ENCODE measurements at regions not wholly inside any gene's neighbourhood (a gene's known extent, or its start where the extent isn't known, plus 50 kb on each side); places are given as distances from the start of the nearest gene placed in this dataset.

DNA sequence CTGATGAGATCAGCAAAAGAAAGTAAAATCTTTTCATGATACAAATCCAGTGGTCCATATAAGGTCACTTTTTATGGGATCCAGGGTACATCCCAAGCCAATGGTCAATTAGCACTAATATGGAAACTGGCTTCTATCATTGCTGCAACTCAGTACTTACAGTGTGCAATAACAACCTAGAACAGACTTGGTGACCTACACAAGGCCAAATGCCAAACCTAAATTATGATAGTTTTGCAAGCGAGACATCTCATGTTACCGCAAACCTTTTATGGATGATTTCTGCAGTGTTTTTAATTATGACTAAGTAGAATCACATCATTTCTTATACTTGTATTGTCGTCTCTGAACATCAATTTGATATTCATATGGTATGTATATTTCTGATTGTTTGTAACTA is 583.5 kb upstream of the SEMA3D start:
- Mint-ChIP-seq H3K9me3 (ENCODE audit: insufficient read depth) (no peaks in the 10 kb centered on the region), H3K4me3 (no peak overlapping the region), H3K27me3 (no peaks in the 10 kb centered on the region), H3K27ac (no peak overlapping the region), H3K4me1 (no peaks in the 10 kb centered on the region)
- Histone ChIP-seq H3K9me3 (ENCODE audit: control extremely low read depth in 1 of 3, control insufficient read depth in 2 of 3, insufficient read depth in 1 of 3, low read length in 2 of 3) (peaks cover 0 to 4% (median 0%) of the 10 kb centered on the region in 3 donors), H3K4me3 (ENCODE audit: control extremely low read depth in 1 of 5, extremely low read depth in 1 of 5, insufficient read depth in 1 of 5, low read depth in 2 of 5, low read length in 4 of 5) (no peak overlapping the region), H3K36me3 (replicated peaks in 1 of 2; ENCODE audit: control extremely low read depth in 1 of 2, control insufficient read depth in 1 of 2, extremely low read depth in 1 of 2, insufficient read depth in 2 of 2, low read length in 1 of 2) (no peaks in the 10 kb centered on the region), H3K27ac (ENCODE audit: low read length in 2 of 2) (no peak overlapping the region), H4K20me1 (ENCODE audit: control insufficient read depth, insufficient read depth, low read length, poor library complexity, severe bottlenecking) (no peaks in the 10 kb centered on the region), H3K27me3 (replicated peaks in 1 of 4; ENCODE audit: control extremely low read depth in 1 of 4, control insufficient read depth in 3 of 4, insufficient read depth in 4 of 4, low read length in 3 of 4) (no peaks in the 10 kb centered on the region), H3K4me1 (ENCODE audit: control insufficient read depth in 2 of 2, insufficient read depth in 2 of 2, low read length in 2 of 2) (no peaks in the 10 kb centered on the region), H3K79me2 (ENCODE audit: control insufficient read depth, insufficient read depth, low read length) (no peaks in the 10 kb centered on the region), H2AFZ (ENCODE audit: insufficient read depth, low read depth, low read length, poor library complexity, severe bottlenecking) (no peak overlapping the region), H3K9ac (ENCODE audit: low read length) (no peak overlapping the region), H3K4me2 (replicated peaks; ENCODE audit: low read depth, low read length, poor library complexity, severe bottlenecking) (no peak overlapping the region)
- DNase-seq (no peak), ATAC-seq (ENCODE audit: low read depth) (no peak)
- TF ChIP-seq, protein P1, sequence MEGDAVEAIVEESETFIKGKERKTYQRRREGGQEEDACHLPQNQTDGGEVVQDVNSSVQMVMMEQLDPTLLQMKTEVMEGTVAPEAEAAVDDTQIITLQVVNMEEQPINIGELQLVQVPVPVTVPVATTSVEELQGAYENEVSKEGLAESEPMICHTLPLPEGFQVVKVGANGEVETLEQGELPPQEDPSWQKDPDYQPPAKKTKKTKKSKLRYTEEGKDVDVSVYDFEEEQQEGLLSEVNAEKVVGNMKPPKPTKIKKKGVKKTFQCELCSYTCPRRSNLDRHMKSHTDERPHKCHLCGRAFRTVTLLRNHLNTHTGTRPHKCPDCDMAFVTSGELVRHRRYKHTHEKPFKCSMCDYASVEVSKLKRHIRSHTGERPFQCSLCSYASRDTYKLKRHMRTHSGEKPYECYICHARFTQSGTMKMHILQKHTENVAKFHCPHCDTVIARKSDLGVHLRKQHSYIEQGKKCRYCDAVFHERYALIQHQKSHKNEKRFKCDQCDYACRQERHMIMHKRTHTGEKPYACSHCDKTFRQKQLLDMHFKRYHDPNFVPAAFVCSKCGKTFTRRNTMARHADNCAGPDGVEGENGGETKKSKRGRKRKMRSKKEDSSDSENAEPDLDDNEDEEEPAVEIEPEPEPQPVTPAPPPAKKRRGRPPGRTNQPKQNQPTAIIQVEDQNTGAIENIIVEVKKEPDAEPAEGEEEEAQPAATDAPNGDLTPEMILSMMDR (IDR thresholded peaks at IDR 0.05) = no peak
- TF ChIP-seq EZH2 (IDR thresholded peaks at IDR 0.05; ENCODE audit: borderline replicate concordance, insufficient read depth, low read depth, low read length, poor library complexity, severe bottlenecking) = no peak
- intact Hi-C loops (cut with micrococcal nuclease) = no loop called here
- ChIA-PET CTCF (no interaction called here), POLR2A (no interaction called here)
- no CpG with 5 or more reads among the region's 3 CpGs for WGBS (ENCODE audit: insufficient coverage)

DNA sequence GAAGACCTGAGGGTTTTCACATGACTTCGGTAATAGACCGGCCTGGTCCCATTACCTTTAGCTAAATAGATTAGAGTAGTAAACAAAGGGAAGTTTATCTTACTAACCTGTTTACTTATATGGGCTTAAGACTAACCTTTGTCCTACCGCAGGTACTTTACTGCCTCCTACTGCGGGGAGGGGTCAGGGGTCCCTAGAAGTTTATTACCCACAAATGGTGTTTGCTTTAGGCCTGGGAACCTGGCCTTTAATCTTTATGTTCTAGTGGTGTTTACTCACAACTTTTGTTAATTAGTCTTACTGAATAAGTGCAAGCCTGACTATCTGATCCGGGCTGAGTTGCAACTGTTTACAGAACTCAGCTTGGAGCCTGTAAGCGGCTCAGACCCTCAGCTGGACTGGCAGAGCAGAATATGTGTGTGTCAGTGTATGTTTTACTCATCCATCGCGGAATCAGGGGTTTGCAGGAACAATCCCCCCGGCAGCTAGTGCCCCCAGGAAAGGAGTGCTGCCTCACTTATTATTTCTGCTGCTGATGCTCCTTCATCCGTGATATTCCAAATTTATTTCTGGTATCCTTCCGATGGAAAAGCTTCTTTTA is 578.9 kb upstream of the SEMA3D start:
- Histone ChIP-seq H3K4me1 (ENCODE audit: control insufficient read depth in 2 of 2, insufficient read depth in 2 of 2, low read length in 2 of 2) (no peaks in the 10 kb centered on the region), H3K4me3 (ENCODE audit: control extremely low read depth in 1 of 5, extremely low read depth in 1 of 5, insufficient read depth in 1 of 5, low read depth in 2 of 5, low read length in 4 of 5) (no peak overlapping the region), H3K27me3 (replicated peaks in 1 of 4; ENCODE audit: control extremely low read depth in 1 of 4, control insufficient read depth in 3 of 4, insufficient read depth in 4 of 4, low read length in 3 of 4) (no peaks in the 10 kb centered on the region), H3K79me2 (ENCODE audit: control insufficient read depth, insufficient read depth, low read length) (no peaks in the 10 kb centered on the region), H3K4me2 (replicated peaks; ENCODE audit: low read depth, low read length, poor library complexity, severe bottlenecking) (no peak overlapping the region), H3K9ac (ENCODE audit: low read length) (no peak overlapping the region), H2AFZ (ENCODE audit: insufficient read depth, low read depth, low read length, poor library complexity, severe bottlenecking) (no peak overlapping the region), H3K27ac (ENCODE audit: low read length in 2 of 2) (no peak overlapping the region), H3K36me3 (replicated peaks in 1 of 2; ENCODE audit: control extremely low read depth in 1 of 2, control insufficient read depth in 1 of 2, extremely low read depth in 1 of 2, insufficient read depth in 2 of 2, low read length in 1 of 2) (no peaks in the 10 kb centered on the region), H4K20me1 (ENCODE audit: control insufficient read depth, insufficient read depth, low read length, poor library complexity, severe bottlenecking) (no peaks in the 10 kb centered on the region), H3K9me3 (ENCODE audit: control extremely low read depth in 1 of 3, control insufficient read depth in 2 of 3, insufficient read depth in 1 of 3, low read length in 2 of 3) (peaks cover 0 to 4% (median 0%) of the 10 kb centered on the region in 3 donors)
- 91% methylated on average over 3 of the region's 11 CpGs for WGBS (ENCODE audit: insufficient coverage)
- no peaks in the 10 kb centered on the region for H3K27me3 Mint-ChIP-seq
- intact Hi-C loops (cut with micrococcal nuclease) = no loop called here
- ChIA-PET CTCF (no interaction called here), POLR2A (no interaction called here)
- ATAC-seq (ENCODE audit: low read depth) (no peak), DNase-seq (no peak)
- H3K27ac Mint-ChIP-seq = no peak overlapping the region
- TF ChIP-seq, protein P1 (IDR thresholded peaks at IDR 0.05) = no peak
- no peak for TF ChIP-seq EZH2 (IDR thresholded peaks at IDR 0.05; ENCODE audit: borderline replicate concordance, insufficient read depth, low read depth, low read length, poor library complexity, severe bottlenecking)
- H3K9me3 Mint-ChIP-seq (ENCODE audit: insufficient read depth) = no peaks in the 10 kb centered on the region
- H3K4me1 Mint-ChIP-seq = no peaks in the 10 kb centered on the region
- no peak overlapping the region for H3K4me3 Mint-ChIP-seq
